Stomach (tissue), 8 donors: ENCODE measurements at regions not wholly inside any gene's neighbourhood (a gene's known extent, or its start where the extent isn't known, plus 50 kb on each side); places are given as distances from the start of the nearest gene placed in this dataset.

Experiments used
- DNase-seq, 2 donors: peaks; one replicate each; pipeline versions ENCODE4 v3.0.0 to v3.0.0-alpha.2; 2013 to 2019
- H3K27ac ChIP-seq, 5 donors: fragments of 200-600 bp in 4 of 5; sonication (generic) in 4 of 5; one replicate each; pipeline ENCODE4 v1.5.1; 2013 to 2019; ENCODE audit warnings: mild to moderate bottlenecking in 1 of 5, moderate library complexity in 1 of 5
- H3K27me3 ChIP-seq, 3 donors: fragments of 200-600 bp; sonication (generic); one replicate each; pipeline ENCODE4 v1.5.1; 2017 to 2019; ENCODE audit warnings: mixed run types in 1 of 3
- H3K36me3 ChIP-seq, 4 donors: fragments of 200-600 bp; sonication (generic); 1 replicate in 3 of 4; 2 replicates in 1 of 4; pipeline ENCODE4 v1.5.1; 2016 to 2019
- H3K4me1 ChIP-seq, 4 donors: fragments of 200-600 bp; sonication (generic); one replicate each; pipeline ENCODE4 v1.5.1; 2016 to 2019
- H3K4me3 ChIP-seq, 4 donors: fragments of 200-600 bp; sonication (generic) in 3 of 4; one replicate each; pipeline ENCODE4 v1.5.1; 2016 to 2019; ENCODE audit warnings: mild to moderate bottlenecking in 1 of 4
- H3K9me3 ChIP-seq, 4 donors: fragments of 200-600 bp; sonication (generic); one replicate each; pipeline ENCODE4 v1.5.1; 2016 to 2019
- EP300 ChIP-seq: sonication (generic); formaldehyde crosslinking; IDR thresholded peaks from one replicate; pipeline ENCODE4 v1.6.1; 2017; ENCODE audit warnings: antibody characterized with exemption
- POLR2A ChIP-seq, 4 donors: fragments of 450-650 bp; IDR thresholded peaks; one replicate each; pipeline ENCODE4 v1.6.1; 2016; ENCODE audit warnings: antibody characterized with exemption in 4 of 4, control low read depth in 2 of 4, mild to moderate bottlenecking in 1 of 4, moderate library complexity in 1 of 4
- POLR2AphosphoS5 ChIP-seq, 3 donors: sonication (generic); formaldehyde crosslinking; IDR thresholded peaks; one replicate each; pipeline ENCODE4 v1.6.1; 2016; ENCODE audit warnings: antibody characterized with exemption in 3 of 3
- WGBS, 5 donors: extraction: QIAGEN DNeasy Blood & Tissue Kit in 3 of 5; methylation state at CpG; one replicate each; pipeline versions ENCODE4 v1.1.5 to v1.1.7; 2013 to 2018; 5-methylcytosine and 5-hydroxymethylcytosine counted together
- intact Hi-C: fragments of 100-400 bp; cut with DNase I; formaldehyde crosslinking; loops from one replicate; pipeline ENCODE4 v1.15.1; 2023; ENCODE audit warnings: low total_unique reads
- TF ChIP-seq, protein P1 (sequence below), 7 experiments: fragments of 450-650 bp in 4 of 7; fragments of 200-600 bp in 3 of 7; sonication (generic) in 3 of 7; IDR thresholded peaks; one replicate each; pipeline ENCODE4 v1.5.1; 2016 to 2019; ENCODE audit warnings: antibody characterized with exemption in 7 of 7, control low read depth in 2 of 7, mild to moderate bottlenecking in 1 of 7
- donor health status: healthy with polysubstance abuse.
- donor health status: Bipolar disorder and iron deficiency.
- donor health status: healthy.

DNA sequence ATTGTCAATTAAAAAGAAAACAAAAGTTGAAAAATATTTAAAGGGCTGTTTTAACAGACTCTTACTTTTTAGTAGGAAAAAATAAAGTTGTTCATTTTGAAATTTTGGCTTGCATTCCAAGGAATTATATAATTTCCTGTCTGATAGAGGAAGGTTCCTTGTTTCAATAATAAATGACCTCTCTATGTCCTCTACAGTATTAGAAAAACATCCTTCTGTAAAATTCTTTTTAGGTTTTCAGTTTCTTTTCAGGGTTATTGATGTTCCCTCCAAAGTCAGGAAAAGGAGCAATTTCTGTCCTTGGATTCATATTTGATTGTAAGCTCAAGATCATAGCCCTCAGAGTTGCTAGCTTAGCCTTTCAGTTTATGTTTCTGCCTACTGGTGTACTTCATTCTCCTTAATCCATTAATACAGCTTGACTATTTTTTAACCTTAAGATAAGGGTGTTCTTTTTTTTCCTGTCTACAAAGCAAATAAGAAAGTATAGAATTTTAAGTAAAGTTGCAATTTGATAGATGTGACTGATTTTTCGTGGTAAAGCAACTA is 125.2 kb upstream of the COL3A1 start:
- no peaks in the 10 kb centered on the region for H3K27me3 ChIP-seq
- no peaks in the 10 kb centered on the region for H3K36me3 ChIP-seq
- intact Hi-C loops = no loop called here
- H3K9me3 ChIP-seq = peaks cover 0 to 7% (median 0%) of the 10 kb centered on the region in 4 donors
- no peak overlapping the region for H3K4me3 ChIP-seq
- TF ChIP-seq POLR2AphosphoS5 (IDR thresholded peaks at IDR 0.05) (no peak), EP300 (no peak), POLR2A (IDR thresholded peaks at IDR 0.05) (no peak)
- TF ChIP-seq, protein P1, sequence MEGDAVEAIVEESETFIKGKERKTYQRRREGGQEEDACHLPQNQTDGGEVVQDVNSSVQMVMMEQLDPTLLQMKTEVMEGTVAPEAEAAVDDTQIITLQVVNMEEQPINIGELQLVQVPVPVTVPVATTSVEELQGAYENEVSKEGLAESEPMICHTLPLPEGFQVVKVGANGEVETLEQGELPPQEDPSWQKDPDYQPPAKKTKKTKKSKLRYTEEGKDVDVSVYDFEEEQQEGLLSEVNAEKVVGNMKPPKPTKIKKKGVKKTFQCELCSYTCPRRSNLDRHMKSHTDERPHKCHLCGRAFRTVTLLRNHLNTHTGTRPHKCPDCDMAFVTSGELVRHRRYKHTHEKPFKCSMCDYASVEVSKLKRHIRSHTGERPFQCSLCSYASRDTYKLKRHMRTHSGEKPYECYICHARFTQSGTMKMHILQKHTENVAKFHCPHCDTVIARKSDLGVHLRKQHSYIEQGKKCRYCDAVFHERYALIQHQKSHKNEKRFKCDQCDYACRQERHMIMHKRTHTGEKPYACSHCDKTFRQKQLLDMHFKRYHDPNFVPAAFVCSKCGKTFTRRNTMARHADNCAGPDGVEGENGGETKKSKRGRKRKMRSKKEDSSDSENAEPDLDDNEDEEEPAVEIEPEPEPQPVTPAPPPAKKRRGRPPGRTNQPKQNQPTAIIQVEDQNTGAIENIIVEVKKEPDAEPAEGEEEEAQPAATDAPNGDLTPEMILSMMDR (IDR thresholded peaks at IDR 0.05) = no peak
- 0 to 31% (median 5%) methylated on average over 1 of the region's 1 CpG for WGBS, 5 donors
- no peaks in the 10 kb centered on the region for H3K4me1 ChIP-seq
- no peak for DNase-seq
- no peak overlapping the region for H3K27ac ChIP-seq

DNA sequence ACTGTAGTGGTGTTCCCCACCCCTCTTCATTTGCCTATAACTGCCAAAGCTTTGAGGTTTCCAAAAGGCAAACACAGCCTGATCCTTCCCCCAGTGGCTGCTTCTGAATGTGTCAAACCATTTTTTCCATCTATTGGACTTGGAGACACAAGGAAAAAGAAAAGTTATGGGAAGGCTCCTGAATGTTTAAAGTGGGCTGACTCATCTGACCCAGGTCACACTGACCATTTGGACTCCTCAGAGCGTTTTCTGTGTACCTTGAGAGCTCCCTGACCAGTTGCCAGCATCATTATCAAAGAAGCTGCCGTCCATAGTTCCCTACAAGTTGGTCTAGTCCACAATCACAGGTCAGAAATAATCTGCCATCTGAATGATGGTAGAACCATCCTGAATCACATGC is 123.4 kb upstream of the COL3A1 start:
- WGBS, 5 donors = 33 to 61% (median 49%) methylated on average over 2 of the region's 2 CpGs

DNA sequence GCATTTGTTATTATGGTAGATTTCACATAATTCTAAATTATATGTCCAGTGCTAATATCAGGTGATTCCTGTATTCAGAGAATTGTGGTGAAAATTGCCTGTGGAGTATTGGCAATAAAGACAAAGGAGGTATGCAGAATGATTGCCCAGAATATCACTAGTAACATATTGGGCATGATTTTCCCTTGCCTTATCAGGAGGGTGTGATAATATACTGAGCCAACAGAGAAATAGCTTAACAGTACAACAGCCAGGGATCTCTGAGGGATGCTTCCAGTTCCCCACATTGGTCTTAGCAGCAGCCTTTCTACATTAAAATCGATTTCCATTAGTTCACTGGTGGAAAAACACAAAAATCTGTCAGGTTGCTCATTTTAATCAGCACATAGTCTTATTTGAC is 122.9 kb upstream of the COL3A1 start:
- Histone ChIP-seq H3K36me3 (no peaks in the 10 kb centered on the region), H3K9me3 (no peaks in the 10 kb centered on the region), H3K4me3 (no peak overlapping the region), H3K4me1 (no peaks in the 10 kb centered on the region), H3K27me3 (no peaks in the 10 kb centered on the region), H3K27ac (no peak overlapping the region)
- intact Hi-C loops = no loop called here
- no peak for DNase-seq
- no peak for TF ChIP-seq EP300
- no peak for TF ChIP-seq POLR2AphosphoS5 (IDR thresholded peaks at IDR 0.05)
- TF ChIP-seq POLR2A (IDR thresholded peaks at IDR 0.05) = no peak
- TF ChIP-seq, protein P1 (IDR thresholded peaks at IDR 0.05) = no peak
- WGBS, 5 donors = 39 to 63% (median 45%) methylated on average over 1 of the region's 1 CpG

More for the DNA sequence above, 123.4 kb upstream of the COL3A1 start:
- Histone ChIP-seq H3K4me1 (no peaks in the 10 kb centered on the region), H3K9me3 (no peaks in the 10 kb centered on the region), H3K4me3 (no peak overlapping the region), H3K36me3 (no peaks in the 10 kb centered on the region), H3K27ac (no peak overlapping the region), H3K27me3 (no peaks in the 10 kb centered on the region)
- intact Hi-C loops = no loop called here
- TF ChIP-seq EP300 (no peak), POLR2AphosphoS5 (IDR thresholded peaks at IDR 0.05) (no peak), POLR2A (IDR thresholded peaks at IDR 0.05) (no peak)
- TF ChIP-seq, protein P1 (IDR thresholded peaks at IDR 0.05) = no peak
- no peak for DNase-seq

DNA sequence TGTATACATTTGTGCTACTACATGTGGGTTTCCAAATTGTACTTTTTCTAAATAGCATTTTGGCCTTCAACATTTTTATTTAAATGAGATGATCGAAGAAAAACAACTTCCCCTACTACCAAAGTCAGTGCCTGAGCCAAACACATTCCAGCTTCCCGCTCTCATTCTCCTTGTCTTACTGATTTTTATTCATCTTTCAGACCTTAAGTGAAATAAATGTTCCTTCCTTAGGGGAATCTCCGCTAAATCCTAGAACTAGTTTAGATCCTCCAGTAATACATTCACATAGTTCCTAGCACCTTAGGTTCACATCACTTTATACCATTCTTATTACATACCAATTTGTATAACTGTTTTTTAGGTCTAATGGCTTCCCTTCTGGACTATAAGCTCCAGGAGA is 122.3 kb upstream of the COL3A1 start:
- Histone ChIP-seq H3K9me3 (no peaks in the 10 kb centered on the region), H3K4me1 (no peaks in the 10 kb centered on the region), H3K27me3 (no peaks in the 10 kb centered on the region), H3K36me3 (no peaks in the 10 kb centered on the region), H3K4me3 (no peak overlapping the region), H3K27ac (no peak overlapping the region)
- WGBS, 5 donors = 88 to 96% (median 91%) methylated on average over 3 of the region's 3 CpGs
- no peak for DNase-seq
- TF ChIP-seq POLR2AphosphoS5 (IDR thresholded peaks at IDR 0.05) = no peak
- TF ChIP-seq, protein P1 (IDR thresholded peaks at IDR 0.05) = no peak
- no peak for TF ChIP-seq POLR2A (IDR thresholded peaks at IDR 0.05)
- no peak for TF ChIP-seq EP300
- intact Hi-C loops = no loop called here
